Loucy (cell line): ENCODE measurements at regions not wholly inside any gene's neighbourhood (a gene's known extent, or its start where the extent isn't known, plus 50 kb on each side); places are given as distances from the start of the nearest gene placed in this dataset.

Source experiments
- H2AFZ ChIP-seq: fragments of 200-600 bp; sonication (generic); 2 replicates; pipeline ENCODE4 v1.6.0; 2016; ENCODE audit warnings: antibody characterized with exemption, mild to moderate bottlenecking, low read length, moderate library complexity
- H3F3A ChIP-seq: fragments of 200-600 bp; 2 replicates; pipeline ENCODE4 v1.6.0; 2016; ENCODE audit warnings: antibody characterized with exemption, low read depth, mild to moderate bottlenecking
- H3K27me3 ChIP-seq: fragments of 200-600 bp; sonication (generic); 2 replicates; pipeline ENCODE4 v1.6.1; 2014; ENCODE audit warnings: low read length, mild to moderate bottlenecking; ENCODE audit not compliant: insufficient read depth, poor library complexity, severe bottlenecking
- H3K36me3 ChIP-seq: fragments of 200-600 bp; sonication (generic); 2 replicates; pipeline ENCODE4 v1.6.1; 2016; ENCODE audit warnings: low read length; ENCODE audit not compliant: insufficient read depth
- H3K4me1 ChIP-seq: fragments of 200-600 bp; sonication (generic); 2 replicates; pipeline ENCODE4 v1.5.1; 2014; ENCODE audit warnings: low read length, mild to moderate bottlenecking; ENCODE audit not compliant: insufficient read depth, poor library complexity, severe bottlenecking
- H3K4me2 ChIP-seq: fragments of 200-600 bp; sonication (generic); 2 replicates; pipeline ENCODE4 v1.6.0; 2014; ENCODE audit warnings: antibody characterized with exemption, low read length, low read depth, mild to moderate bottlenecking; ENCODE audit not compliant: poor library complexity, severe bottlenecking
- H3K4me3 ChIP-seq: fragments of 200-600 bp; sonication (generic); 2 replicates; pipeline ENCODE4 v1.5.1; 2014; ENCODE audit warnings: low read length, mild to moderate bottlenecking, mixed read lengths; ENCODE audit not compliant: poor library complexity, severe bottlenecking
- H3K79me2 ChIP-seq: fragments of 200-600 bp; sonication (generic); 2 replicates; pipeline ENCODE4 v1.6.1; 2014; ENCODE audit warnings: low read length; ENCODE audit not compliant: insufficient read depth
- H3K9ac ChIP-seq: fragments of 200-600 bp; sonication (generic); 2 replicates; pipeline ENCODE4 v1.6.0; 2014; ENCODE audit warnings: mild to moderate bottlenecking, low read depth, low read length, moderate library complexity; ENCODE audit not compliant: poor library complexity, severe bottlenecking
- H3K9me2 ChIP-seq: fragments of 200-600 bp; sonication (generic); replicated peaks from 2 replicates; pipeline ENCODE4 v1.6.1; 2016; ENCODE audit warnings: low read depth, low read length, mixed read lengths
- H3K9me3 ChIP-seq: fragments of 200-600 bp; sonication (generic); 2 replicates; pipeline ENCODE4 v1.6.1; 2014; ENCODE audit warnings: mild to moderate bottlenecking, antibody characterized with exemption, low read length, low read depth; ENCODE audit not compliant: insufficient read depth
- H4K20me1 ChIP-seq: fragments of 200-600 bp; sonication (generic); 2 replicates; pipeline ENCODE4 v1.6.0; 2014; ENCODE audit warnings: antibody characterized with exemption, low read length, mild to moderate bottlenecking; ENCODE audit not compliant: insufficient read depth, poor library complexity, severe bottlenecking
- EZH2phosphoT487 ChIP-seq: fragments of 200-600 bp; IDR thresholded peaks from 2 replicates; pipeline ENCODE4 v1.6.1; 2018; ENCODE audit warnings: antibody characterized with exemption, mild to moderate bottlenecking, moderate library complexity, borderline replicate concordance
- TF ChIP-seq, protein P1 (sequence below): fragments of 200-600 bp; sonication (generic); conservative IDR thresholded peaks from 2 replicates; pipeline ENCODE4 v1.5.1; 2014; ENCODE audit warnings: mild to moderate bottlenecking, antibody characterized with exemption, low read length

DNA sequence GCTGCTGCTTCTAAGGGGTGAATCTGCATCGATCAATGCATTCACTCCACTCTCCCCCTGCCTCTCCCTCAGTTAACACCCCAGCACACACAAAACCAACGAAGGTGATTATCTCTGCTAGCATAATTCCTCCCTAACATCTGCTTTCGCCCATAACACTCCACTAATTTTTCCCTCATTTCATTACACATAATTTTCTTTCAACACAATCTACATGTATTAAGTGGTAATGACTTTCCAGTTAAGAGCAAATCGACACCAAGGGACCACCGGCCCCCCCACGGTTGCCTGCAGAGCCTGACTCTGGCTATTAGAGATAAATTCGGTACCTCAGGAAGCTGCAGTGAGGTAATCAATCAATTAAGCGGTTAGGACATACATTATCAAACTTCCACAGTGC, 1115.6 kb downstream of the BCL11B start:
- no peak overlapping the region for H3K9ac ChIP-seq
- H3F3A ChIP-seq, result no peaks in the 10 kb centered on the region
- no peaks in the 10 kb centered on the region for H3K36me3 ChIP-seq
- H3K4me1 ChIP-seq, result peaks cover 4% of the 10 kb centered on the region
- H3K4me3 ChIP-seq, result no peak overlapping the region
- H3K79me2 ChIP-seq, result no peaks in the 10 kb centered on the region
- H3K27me3 ChIP-seq, result no peaks in the 10 kb centered on the region
- H3K9me3 ChIP-seq, result no peaks in the 10 kb centered on the region
- H3K9me2 ChIP-seq, result no peaks in the 10 kb centered on the region
- H2AFZ ChIP-seq, result no peak overlapping the region
- no peaks in the 10 kb centered on the region for H4K20me1 ChIP-seq
- H3K4me2 ChIP-seq, result no peak overlapping the region
- TF ChIP-seq, protein P1, sequence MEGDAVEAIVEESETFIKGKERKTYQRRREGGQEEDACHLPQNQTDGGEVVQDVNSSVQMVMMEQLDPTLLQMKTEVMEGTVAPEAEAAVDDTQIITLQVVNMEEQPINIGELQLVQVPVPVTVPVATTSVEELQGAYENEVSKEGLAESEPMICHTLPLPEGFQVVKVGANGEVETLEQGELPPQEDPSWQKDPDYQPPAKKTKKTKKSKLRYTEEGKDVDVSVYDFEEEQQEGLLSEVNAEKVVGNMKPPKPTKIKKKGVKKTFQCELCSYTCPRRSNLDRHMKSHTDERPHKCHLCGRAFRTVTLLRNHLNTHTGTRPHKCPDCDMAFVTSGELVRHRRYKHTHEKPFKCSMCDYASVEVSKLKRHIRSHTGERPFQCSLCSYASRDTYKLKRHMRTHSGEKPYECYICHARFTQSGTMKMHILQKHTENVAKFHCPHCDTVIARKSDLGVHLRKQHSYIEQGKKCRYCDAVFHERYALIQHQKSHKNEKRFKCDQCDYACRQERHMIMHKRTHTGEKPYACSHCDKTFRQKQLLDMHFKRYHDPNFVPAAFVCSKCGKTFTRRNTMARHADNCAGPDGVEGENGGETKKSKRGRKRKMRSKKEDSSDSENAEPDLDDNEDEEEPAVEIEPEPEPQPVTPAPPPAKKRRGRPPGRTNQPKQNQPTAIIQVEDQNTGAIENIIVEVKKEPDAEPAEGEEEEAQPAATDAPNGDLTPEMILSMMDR, result no peak
- TF ChIP-seq EZH2phosphoT487, result no peak

GRCh38 chr14:98160901-98161300, 1111.1 kb downstream of the BCL11B start:
- Histone ChIP-seq H3K9me3 (no peaks in the 10 kb centered on the region), H3K4me3 (no peak overlapping the region), H2AFZ (no peak overlapping the region)

GRCh38 chr14:98161356-98161755, 1110.6 kb downstream of the BCL11B start:
- no peaks in the 10 kb centered on the region for H3K36me3 ChIP-seq
- H2AFZ ChIP-seq, result no peak overlapping the region
- H3K79me2 ChIP-seq, result no peaks in the 10 kb centered on the region
- H3F3A ChIP-seq, result no peaks in the 10 kb centered on the region
- no peaks in the 10 kb centered on the region for H3K9me2 ChIP-seq
- H3K4me2 ChIP-seq, result no peak overlapping the region
- TF ChIP-seq, protein P1, result no peak
- no peak for TF ChIP-seq EZH2phosphoT487
- no peak overlapping the region for H3K4me3 ChIP-seq
- H3K9ac ChIP-seq, result no peak overlapping the region
- H3K27me3 ChIP-seq, result no peaks in the 10 kb centered on the region
- H3K4me1 ChIP-seq, result peaks cover 4% of the 10 kb centered on the region
- no peaks in the 10 kb centered on the region for H4K20me1 ChIP-seq
- H3K9me3 ChIP-seq, result no peaks in the 10 kb centered on the region

More at GRCh38 chr14:98160901-98161300, 1111.1 kb downstream of the BCL11B start:
- Histone ChIP-seq H3K36me3 (no peaks in the 10 kb centered on the region), H4K20me1 (no peaks in the 10 kb centered on the region), H3K4me2 (no peak overlapping the region), H3K9ac (no peak overlapping the region), H3K9me2 (no peaks in the 10 kb centered on the region), H3F3A (no peaks in the 10 kb centered on the region), H3K79me2 (no peaks in the 10 kb centered on the region), H3K4me1 (peaks cover 4% of the 10 kb centered on the region), H3K27me3 (no peaks in the 10 kb centered on the region)
- TF ChIP-seq EZH2phosphoT487, result no peak
- TF ChIP-seq, protein P1, result no peak
